Heart left ventricle (tissue), 13 donors: ENCODE measurements at regions not wholly inside any gene's neighbourhood (a gene's known extent, or its start where the extent isn't known, plus 50 kb on each side); places are given as distances from the start of the nearest gene placed in this dataset.

Experiments used
- POLR2A ChIP-seq, 2 donors: fragments of 450-650 bp; IDR thresholded peaks; one replicate each; pipeline ENCODE4 v1.6.1; 2017; ENCODE audit warnings: antibody characterized with exemption in 2 of 2, mild to moderate bottlenecking in 2 of 2, moderate library complexity in 2 of 2
- TF ChIP-seq, protein P1 (sequence below), 12 donors: fragments of 200-600 bp; sonication (generic) in 4 of 12; IDR thresholded peaks; one replicate each; pipeline versions ENCODE4 v1.5.0 to v1.8.0; 2018 to 2022; ENCODE audit warnings: antibody characterized with exemption in 12 of 12, mild to moderate bottlenecking in 5 of 12
- donor health status: ischemic (EF 13 %, LVEDD 7.1; RV severe dilation, severe dysfunction).
- donor health status: DM: no; HTN: yes; CAD: no.
- donor health status: DM: no; HTN: no; CAD: no.
- donor health status: ischemic (EF 25% LVEDD 6.9; RV normal size, moderate dysfunction).
- donor health status: ischemic (EF 25% LVEDD 5.7; RV mildly dilated, moderate dysfunction).
- donor health status: ischemic (EF 35%, LVEDD 5.7; RV mildly dilated, moderate dysfunction).
- donor health status: nonischemic (EF 11% LVEDD 7.7; RV severe dilation, severe dysfunction).
- donor health status: DM: yes; HTN: yes; CAD: no.
- donor health status: PGD.
- donor health status: ischemic (EF 29% LVEDD 5.4; RV normal size, mild dysfunction).
- donor health status: nonischemic (EF 23%, LVEDD 6.1; RV moderate dilation, normal function).

DNA sequence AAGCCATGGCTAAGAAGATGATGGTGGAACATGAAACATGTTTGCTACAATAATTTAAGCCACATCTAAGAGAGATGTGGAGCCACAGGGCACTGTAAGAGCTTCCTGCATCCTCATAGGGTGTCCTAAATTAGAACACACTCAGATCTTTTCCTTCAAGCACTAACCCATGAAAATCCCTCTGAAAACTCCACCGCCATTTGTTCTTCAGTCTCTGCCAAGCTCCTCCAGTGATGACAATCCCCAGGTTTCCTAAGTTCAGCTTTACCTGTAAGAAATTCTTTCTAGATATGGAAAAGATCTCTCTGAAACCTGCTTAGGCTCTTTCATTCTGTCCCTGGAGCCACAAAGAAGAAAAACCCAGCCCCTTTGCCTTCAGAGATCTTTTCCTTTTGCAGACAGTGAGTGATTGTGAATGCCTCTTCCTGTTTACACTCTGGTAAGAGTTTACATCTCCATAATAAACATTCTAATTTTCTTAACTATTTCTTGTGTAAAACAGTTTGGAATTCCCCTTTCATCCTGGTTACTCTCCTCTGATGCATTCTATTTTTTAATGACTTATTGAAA is 907.2 kb downstream of the VRK1 start:
- TF ChIP-seq POLR2A (IDR thresholded peaks at IDR 0.05), result no peak
- TF ChIP-seq, protein P1, sequence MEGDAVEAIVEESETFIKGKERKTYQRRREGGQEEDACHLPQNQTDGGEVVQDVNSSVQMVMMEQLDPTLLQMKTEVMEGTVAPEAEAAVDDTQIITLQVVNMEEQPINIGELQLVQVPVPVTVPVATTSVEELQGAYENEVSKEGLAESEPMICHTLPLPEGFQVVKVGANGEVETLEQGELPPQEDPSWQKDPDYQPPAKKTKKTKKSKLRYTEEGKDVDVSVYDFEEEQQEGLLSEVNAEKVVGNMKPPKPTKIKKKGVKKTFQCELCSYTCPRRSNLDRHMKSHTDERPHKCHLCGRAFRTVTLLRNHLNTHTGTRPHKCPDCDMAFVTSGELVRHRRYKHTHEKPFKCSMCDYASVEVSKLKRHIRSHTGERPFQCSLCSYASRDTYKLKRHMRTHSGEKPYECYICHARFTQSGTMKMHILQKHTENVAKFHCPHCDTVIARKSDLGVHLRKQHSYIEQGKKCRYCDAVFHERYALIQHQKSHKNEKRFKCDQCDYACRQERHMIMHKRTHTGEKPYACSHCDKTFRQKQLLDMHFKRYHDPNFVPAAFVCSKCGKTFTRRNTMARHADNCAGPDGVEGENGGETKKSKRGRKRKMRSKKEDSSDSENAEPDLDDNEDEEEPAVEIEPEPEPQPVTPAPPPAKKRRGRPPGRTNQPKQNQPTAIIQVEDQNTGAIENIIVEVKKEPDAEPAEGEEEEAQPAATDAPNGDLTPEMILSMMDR (IDR thresholded peaks at IDR 0.05), result no peak
